ENCODE measurements at regions not wholly inside any gene's neighbourhood (a gene's known extent, or its start where the extent isn't known, plus 50 kb on each side); places are given as distances from the start of the nearest gene placed in this dataset.
A peak's percentile ranks its signal among the peaks of the same experiment; 100 is the strongest.

- H3K36me3 ChIP-seq (replicated peaks in 1 of 2; ENCODE audit: control insufficient read depth in 1 of 2, insufficient read depth in 2 of 2, low read length in 2 of 2) = no peaks in the 10 kb centered on the region
- no peaks in the 10 kb centered on the region for H3K9me3 ChIP-seq (ENCODE audit: low read length)
- in situ Hi-C loops (cut with HindIII; ENCODE audit: extremely low pct_ligation_motif_present, low pct_unique_long_range_greater_than_20kb) = no loop called here
- DNase-seq (ENCODE audit: low spot score) = no peak
- H3K4me3 ChIP-seq (replicated peaks in 1 of 3; ENCODE audit: insufficient read depth in 1 of 3, low read depth in 2 of 3, low read length in 3 of 3) = no peak overlapping the region
- 1% methylated on average over 3 of the region's 3 CpGs for WGBS (ENCODE audit: low lambda C conversion rate)
- H3K9ac ChIP-seq (ENCODE audit: insufficient read depth, low read depth, low read length) = no peak overlapping the region
- no peak for FAIRE-seq
- ChIA-PET CTCF (ENCODE audit: low intra/inter-chr PET ratio, low total read pairs) (no interaction called here), POLR2A (no interaction called here)
- H4K20me1 ChIP-seq (ENCODE audit: insufficient read depth, low read length) = no peaks in the 10 kb centered on the region
- intact Hi-C loops (cut with micrococcal nuclease; ENCODE audit: unreplicated experiment) = no loop called here
- peak; percentile 94 for TF ChIP-seq CREB1 (IDR thresholded peaks at IDR 0.05)
- no peak for TF ChIP-seq CREB1 (CRISPR knock-in tag; IDR thresholded peaks at IDR 0.05)
- no peak for TF ChIP-seq ZNF12 (CRISPR knock-in tag; IDR thresholded peaks at IDR 0.05)
- TF ChIP-seq ATF7 (IDR thresholded peaks at IDR 0.05) = peak; percentile 86
- no peak for TF ChIP-seq ATF7 (CRISPR knock-in tag; IDR thresholded peaks at IDR 0.05)
- TF ChIP-seq ZNF75D (CRISPR knock-in tag; IDR thresholded peaks at IDR 0.05; ENCODE audit: borderline replicate concordance) = no peak
- no peak overlapping the region for H3K4me2 ChIP-seq (ENCODE audit: low read depth, low read length)
- H3K79me2 ChIP-seq (ENCODE audit: insufficient read depth, low read length) = no peaks in the 10 kb centered on the region
- no TSS peak for BruUV-seq (replicated peaks)
- no peak for ATAC-seq
- no peaks in the 10 kb centered on the region for H3K4me1 ChIP-seq (ENCODE audit: insufficient read depth, low read length)
- no peak overlapping the region for H3K27ac ChIP-seq (ENCODE audit: extremely low read length, insufficient read depth, low read length)
- H2AFZ ChIP-seq (ENCODE audit: low read length) = no peak overlapping the region
- H3K27me3 ChIP-seq (ENCODE audit: control insufficient read depth in 1 of 2, insufficient read depth in 2 of 2, low read length in 2 of 2) = no peaks in the 10 kb centered on the region
Measured at GRCh38 chr16:65604771-65605170, 482.9 kb upstream of the CDH11 start.

GRCh38 chr16:65601781-65602180 is 479.9 kb upstream of the CDH11 start:
- no peak overlapping the region for H3K4me2 ChIP-seq (ENCODE audit: low read depth, low read length)
- no peak for ATAC-seq
- ChIA-PET POLR2A (no interaction called here), CTCF (ENCODE audit: low intra/inter-chr PET ratio, low total read pairs) (no interaction called here)
- H3K79me2 ChIP-seq (ENCODE audit: insufficient read depth, low read length) = no peaks in the 10 kb centered on the region
- H3K9ac ChIP-seq (ENCODE audit: insufficient read depth, low read depth, low read length) = no peak overlapping the region
- 2% methylated on average over 3 of the region's 3 CpGs for WGBS (ENCODE audit: low lambda C conversion rate)
- no peak overlapping the region for H3K27ac ChIP-seq (ENCODE audit: extremely low read length, insufficient read depth, low read length)
- H3K4me1 ChIP-seq (ENCODE audit: insufficient read depth, low read length) = no peaks in the 10 kb centered on the region
- H2AFZ ChIP-seq (ENCODE audit: low read length) = no peak overlapping the region
- H3K9me3 ChIP-seq (ENCODE audit: low read length) = no peaks in the 10 kb centered on the region
- BruUV-seq (replicated peaks) = no TSS peak
- H3K27me3 ChIP-seq (ENCODE audit: control insufficient read depth in 1 of 2, insufficient read depth in 2 of 2, low read length in 2 of 2) = no peaks in the 10 kb centered on the region
- TF ChIP-seq ERF (CRISPR knock-in tag; IDR thresholded peaks at IDR 0.05) = no peak
- no peak for TF ChIP-seq ZNF577 (CRISPR knock-in tag; IDR thresholded peaks at IDR 0.05; ENCODE audit: borderline replicate concordance, low read depth)
- no peak for TF ChIP-seq FLYWCH1 (CRISPR knock-in tag; IDR thresholded peaks at IDR 0.05)
- TF ChIP-seq ZSCAN9 (CRISPR knock-in tag; IDR thresholded peaks at IDR 0.05; ENCODE audit: borderline replicate concordance) = no peak
- TF ChIP-seq, protein P1, sequence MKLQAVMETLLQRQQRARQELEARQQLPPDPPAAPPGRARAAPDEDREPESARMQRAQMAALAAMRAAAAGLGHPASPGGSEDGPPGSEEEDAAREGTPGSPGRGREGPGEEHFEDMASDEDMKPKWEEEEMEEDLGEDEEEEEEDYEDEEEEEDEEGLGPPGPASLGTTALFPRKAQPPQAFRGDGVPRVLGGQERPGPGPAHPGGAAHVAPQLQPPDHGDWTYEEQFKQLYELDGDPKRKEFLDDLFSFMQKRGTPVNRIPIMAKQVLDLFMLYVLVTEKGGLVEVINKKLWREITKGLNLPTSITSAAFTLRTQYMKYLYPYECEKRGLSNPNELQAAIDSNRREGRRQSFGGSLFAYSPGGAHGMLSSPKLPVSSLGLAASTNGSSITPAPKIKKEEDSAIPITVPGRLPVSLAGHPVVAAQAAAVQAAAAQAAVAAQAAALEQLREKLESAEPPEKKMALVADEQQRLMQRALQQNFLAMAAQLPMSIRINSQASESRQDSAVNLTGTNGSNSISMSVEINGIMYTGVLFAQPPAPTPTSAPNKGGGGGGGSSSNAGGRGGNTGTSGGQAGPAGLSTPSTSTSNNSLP (IDR thresholded peaks at IDR 0.05; ENCODE audit: low read depth, low read length) = no peak
- TF ChIP-seq MED13 (CRISPR knock-in tag; IDR thresholded peaks at IDR 0.05) = no peak
- TF ChIP-seq CCAR2 (optimal IDR thresholded peaks at IDR 0.05; ENCODE audit: low read depth, low read length) = no peak
- no peak for TF ChIP-seq ZNF878 (CRISPR knock-in tag; IDR thresholded peaks at IDR 0.05)
- TF ChIP-seq, protein P2, sequence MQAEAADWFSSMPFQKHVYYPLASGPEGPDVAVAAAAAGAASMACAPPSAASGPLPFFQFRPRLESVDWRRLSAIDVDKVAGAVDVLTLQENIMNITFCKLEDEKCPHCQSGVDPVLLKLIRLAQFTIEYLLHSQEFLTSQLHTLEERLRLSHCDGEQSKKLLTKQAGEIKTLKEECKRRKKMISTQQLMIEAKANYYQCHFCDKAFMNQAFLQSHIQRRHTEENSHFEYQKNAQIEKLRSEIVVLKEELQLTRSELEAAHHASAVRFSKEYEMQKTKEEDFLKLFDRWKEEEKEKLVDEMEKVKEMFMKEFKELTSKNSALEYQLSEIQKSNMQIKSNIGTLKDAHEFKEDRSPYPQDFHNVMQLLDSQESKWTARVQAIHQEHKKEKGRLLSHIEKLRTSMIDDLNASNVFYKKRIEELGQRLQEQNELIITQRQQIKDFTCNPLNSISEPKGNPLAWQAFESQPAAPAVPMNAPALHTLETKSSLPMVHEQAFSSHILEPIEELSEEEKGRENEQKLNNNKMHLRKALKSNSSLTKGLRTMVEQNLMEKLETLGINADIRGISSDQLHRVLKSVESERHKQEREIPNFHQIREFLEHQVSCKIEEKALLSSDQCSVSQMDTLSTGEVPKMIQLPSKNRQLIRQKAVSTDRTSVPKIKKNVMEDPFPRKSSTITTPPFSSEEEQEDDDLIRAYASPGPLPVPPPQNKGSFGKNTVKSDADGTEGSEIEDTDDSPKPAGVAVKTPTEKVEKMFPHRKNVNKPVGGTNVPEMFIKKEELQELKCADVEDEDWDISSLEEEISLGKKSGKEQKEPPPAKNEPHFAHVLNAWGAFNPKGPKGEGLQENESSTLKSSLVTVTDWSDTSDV (CRISPR knock-in tag; IDR thresholded peaks at IDR 0.05) = no peak
- no peak for TF ChIP-seq MTF2 (CRISPR knock-in tag; IDR thresholded peaks at IDR 0.05; ENCODE audit: borderline replicate concordance)
- in situ Hi-C loops (cut with HindIII; ENCODE audit: extremely low pct_ligation_motif_present, low pct_unique_long_range_greater_than_20kb) (no loop called here), intact Hi-C loops (cut with micrococcal nuclease; ENCODE audit: unreplicated experiment) (no loop called here)
- DNase-seq (ENCODE audit: low spot score) = no peak
- H3K4me3 ChIP-seq (replicated peaks in 1 of 3; ENCODE audit: insufficient read depth in 1 of 3, low read depth in 2 of 3, low read length in 3 of 3) = no peak overlapping the region
- FAIRE-seq = no peak
- H3K36me3 ChIP-seq (replicated peaks in 1 of 2; ENCODE audit: control insufficient read depth in 1 of 2, insufficient read depth in 2 of 2, low read length in 2 of 2) = no peaks in the 10 kb centered on the region
- no peaks in the 10 kb centered on the region for H4K20me1 ChIP-seq (ENCODE audit: insufficient read depth, low read length)
